Activated CD4-positive, alpha-beta T cell treated with anti-CD3 and anti-CD28 coated beads, Interleukin-2, amount 10 ng/mL, durations not matched to agents 7 days and 5 days (primary cell): ENCODE measurements at regions not wholly inside any gene's neighbourhood (a gene's known extent, or its start where the extent isn't known, plus 50 kb on each side); places are given as distances from the start of the nearest gene placed in this dataset.

Experiments used
- CTCF ChIA-PET: fragments of 350-600 bp; sonication (Branson Sonifier 250); formaldehyde crosslinking; loops from one replicate; lab custom pipeline; 2021; ENCODE audit warnings: antibody characterized with exemption; lab: Charles Lee
- POLR2A ChIA-PET: fragments of 350-600 bp; sonication (Branson Sonifier 250); formaldehyde crosslinking; loops from one replicate; lab custom pipeline; 2021; ENCODE audit warnings: antibody characterized with exemption; lab: Charles Lee
- DNase-seq: peaks from one replicate; pipeline ENCODE4 v3.0.0-alpha.2; 2020
- H3K27ac Mint-ChIP-seq: one replicate; pipeline ENCODE4 v1.8.0; 2021; ENCODE audit warnings: mild to moderate bottlenecking, moderate library complexity, mixed read lengths
- H3K27me3 Mint-ChIP-seq: one replicate; pipeline ENCODE4 v1.8.0; 2021; ENCODE audit warnings: mixed read lengths
- H3K36me3 Mint-ChIP-seq: one replicate; pipeline ENCODE4 v1.8.0; 2021; ENCODE audit warnings: low read depth, mixed read lengths
- H3K4me1 Mint-ChIP-seq: one replicate; pipeline ENCODE4 v1.8.0; 2021; ENCODE audit warnings: mixed read lengths
- H3K4me3 Mint-ChIP-seq: one replicate; pipeline ENCODE4 v1.8.0; 2021; ENCODE audit warnings: mild to moderate bottlenecking, moderate library complexity, mixed read lengths
- H3K9me3 Mint-ChIP-seq: one replicate; pipeline ENCODE4 v1.8.0; 2021; ENCODE audit warnings: mixed read lengths

DNA sequence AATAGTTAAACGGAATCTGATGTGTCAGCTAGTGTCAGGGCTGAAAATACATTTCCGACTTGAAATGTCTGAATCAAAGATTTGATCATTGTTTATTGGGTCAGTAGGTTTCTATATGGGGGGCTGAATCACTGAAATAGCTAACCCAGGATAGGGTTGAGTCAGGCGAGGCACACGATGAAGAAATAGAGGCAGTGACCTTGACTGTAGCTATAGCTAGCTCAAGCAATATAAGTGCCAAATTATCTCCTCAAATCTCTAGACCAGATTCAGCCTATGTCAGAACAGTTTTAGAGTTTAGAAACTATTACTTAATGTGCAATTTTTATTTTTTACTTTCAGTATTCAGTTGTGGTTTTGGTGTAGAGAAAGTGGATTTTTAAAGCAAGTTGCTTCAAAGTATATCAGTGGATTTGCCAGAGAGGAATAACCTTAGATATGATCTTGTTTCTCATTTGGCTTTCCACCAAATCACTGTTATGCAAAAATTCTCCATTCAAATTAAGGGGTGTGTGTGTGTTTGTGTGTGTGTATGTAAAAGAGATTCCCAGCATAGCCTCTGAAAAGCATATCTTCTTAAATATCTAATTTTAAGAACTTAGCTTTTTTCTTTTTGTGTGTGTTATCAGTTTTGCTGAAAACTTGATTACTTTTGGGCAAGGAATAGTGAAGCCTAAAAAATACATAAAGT, 100.3 kb upstream of the RPL34 start:
- CTCF ChIA-PET = interaction anchor here (1.1 to 1.8 kb wide), 2 partner anchors 8 to 24 kb away, joined by 3 read pairs; no protein-coding TSS in a partner anchor
- H3K4me3 Mint-ChIP-seq = no peak overlapping the region

DNA sequence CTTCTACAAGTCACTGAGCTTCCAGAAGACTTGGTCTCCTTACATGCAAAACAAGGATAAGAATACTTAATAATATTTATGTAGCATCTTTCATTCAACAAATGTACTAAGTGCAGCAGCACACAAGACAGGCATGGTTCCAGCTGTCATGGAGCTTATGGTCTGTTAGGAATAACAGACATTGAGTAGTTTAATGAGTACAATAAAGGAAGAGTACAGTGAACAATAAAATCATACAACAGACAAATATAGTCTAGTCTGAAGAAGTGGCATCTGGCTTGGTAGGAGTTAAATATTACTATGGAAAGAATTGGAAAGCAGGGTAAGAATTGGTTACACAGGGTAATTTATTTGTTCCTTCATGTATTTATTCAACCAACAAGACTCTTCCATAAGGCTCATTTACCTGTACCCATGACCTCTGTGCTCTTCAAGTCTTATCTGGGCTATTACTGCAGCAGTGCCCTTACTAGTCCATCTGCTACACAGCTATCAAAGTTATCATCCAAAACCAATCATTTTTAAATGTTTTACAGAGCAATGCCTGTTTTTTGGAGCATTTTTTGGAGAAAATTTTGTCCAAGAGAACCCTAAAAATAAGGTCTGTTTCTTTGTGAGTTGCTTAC, 101.1 kb upstream of the RPL34 start:
- Mint-ChIP-seq H3K27ac (no peak overlapping the region), H3K9me3 (no peaks in the 10 kb centered on the region), H3K36me3 (peaks cover 3% of the 10 kb centered on the region), H3K4me1 (peaks cover 19% of the 10 kb centered on the region), H3K4me3 (no peak overlapping the region), H3K27me3 (no peaks in the 10 kb centered on the region)
- no peak for DNase-seq
- ChIA-PET POLR2A (no interaction called here), CTCF (interaction anchor here (1.1 to 1.8 kb wide), 2 partner anchors 8 to 25 kb away, joined by 3 read pairs; no protein-coding TSS in a partner anchor)

More for the DNA sequence above, 100.3 kb upstream of the RPL34 start:
- H3K4me1 Mint-ChIP-seq = peaks cover 20% of the 10 kb centered on the region
- peaks cover 8% of the 10 kb centered on the region for H3K36me3 Mint-ChIP-seq
- H3K27me3 Mint-ChIP-seq = no peaks in the 10 kb centered on the region
- H3K9me3 Mint-ChIP-seq = peaks cover 5% of the 10 kb centered on the region
- H3K27ac Mint-ChIP-seq = no peak overlapping the region
- POLR2A ChIA-PET = no interaction called here
- no peak for DNase-seq

DNA sequence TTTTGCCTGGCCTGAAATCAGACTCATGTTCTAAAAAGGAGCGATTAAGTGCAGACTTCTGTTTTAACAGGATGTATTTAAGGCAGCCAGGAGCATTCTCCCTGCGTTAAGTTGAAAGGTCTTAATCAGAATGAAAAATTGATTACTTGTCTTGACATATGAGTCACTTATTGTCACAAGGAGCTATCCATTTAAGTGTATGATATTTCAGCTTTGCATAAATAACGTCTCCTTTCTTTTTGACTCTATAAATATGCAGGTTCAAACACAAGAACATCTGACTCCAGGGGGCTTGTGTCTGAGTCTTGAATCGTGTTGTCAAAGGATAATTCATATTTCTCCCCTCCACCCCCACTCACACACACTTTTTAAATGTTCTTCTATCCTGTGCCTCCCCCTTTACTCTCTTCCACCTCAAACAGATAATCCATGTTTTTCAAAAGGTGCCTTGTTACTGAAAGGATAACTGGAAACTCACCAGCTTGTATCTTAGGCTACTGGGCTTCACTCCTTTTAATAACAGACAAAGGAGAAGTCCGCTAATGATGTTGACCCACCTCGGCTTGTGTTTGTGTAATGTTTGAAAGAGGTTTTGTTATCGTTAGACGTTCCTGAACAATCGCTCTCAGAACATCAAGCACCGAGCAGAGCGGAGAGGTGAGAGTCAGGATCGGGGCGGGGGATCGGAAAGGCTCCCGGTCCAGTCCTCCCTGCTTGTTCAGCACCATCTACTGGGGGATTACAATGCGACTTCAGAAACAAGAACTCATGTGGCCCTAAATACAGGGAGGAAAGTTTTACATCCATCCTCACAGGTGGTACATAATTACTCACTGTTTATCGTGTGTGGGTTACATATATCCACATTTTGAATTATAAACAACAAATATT, 107.5 kb upstream of the RPL34 start:
- Mint-ChIP-seq H3K27ac (no peak overlapping the region), H3K9me3 (no peaks in the 10 kb centered on the region), H3K27me3 (no peaks in the 10 kb centered on the region), H3K4me1 (peaks cover 18% of the 10 kb centered on the region), H3K4me3 (peak overlapping the region; percentile 38), H3K36me3 (peaks cover 1% of the 10 kb centered on the region)
- peak; percentile 64 for DNase-seq
- ChIA-PET POLR2A (no interaction called here), CTCF (interaction anchor here (0.6 to 1.1 kb wide), 2 partner anchors 12 to 336 kb away, joined by 3 read pairs; no protein-coding TSS in a partner anchor)

DNA sequence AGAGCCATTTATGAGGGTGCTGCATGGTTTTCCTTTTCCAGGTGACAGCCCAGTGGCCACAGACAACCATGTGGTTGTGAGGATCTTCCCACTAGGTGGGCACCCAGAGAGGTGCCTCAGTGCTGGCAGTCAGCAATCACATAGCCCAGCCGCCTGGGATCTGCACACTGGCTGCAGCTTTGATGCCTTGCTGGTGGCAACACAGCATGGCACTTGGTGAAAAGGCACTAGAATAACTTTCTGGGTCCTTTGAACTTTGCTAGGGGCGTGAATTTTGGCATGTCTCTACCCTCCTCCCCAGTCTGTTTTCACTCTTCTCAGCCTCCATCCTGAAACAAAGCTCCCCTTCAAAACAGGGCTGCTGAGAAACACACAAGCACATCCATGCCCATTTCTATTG, 108.8 kb upstream of the RPL34 start:
- no peak overlapping the region for H3K27ac Mint-ChIP-seq
- ChIA-PET CTCF (interaction anchor here (1.1 kb wide), 1 partner anchor 14 kb away, joined by 3 read pairs; no protein-coding TSS in a partner anchor), POLR2A (no interaction called here)
- peaks cover 18% of the 10 kb centered on the region for H3K4me1 Mint-ChIP-seq
- no peaks in the 10 kb centered on the region for H3K27me3 Mint-ChIP-seq
- H3K4me3 Mint-ChIP-seq = no peak overlapping the region
- H3K36me3 Mint-ChIP-seq = no peaks in the 10 kb centered on the region
- no peaks in the 10 kb centered on the region for H3K9me3 Mint-ChIP-seq
- no peak for DNase-seq

DNA sequence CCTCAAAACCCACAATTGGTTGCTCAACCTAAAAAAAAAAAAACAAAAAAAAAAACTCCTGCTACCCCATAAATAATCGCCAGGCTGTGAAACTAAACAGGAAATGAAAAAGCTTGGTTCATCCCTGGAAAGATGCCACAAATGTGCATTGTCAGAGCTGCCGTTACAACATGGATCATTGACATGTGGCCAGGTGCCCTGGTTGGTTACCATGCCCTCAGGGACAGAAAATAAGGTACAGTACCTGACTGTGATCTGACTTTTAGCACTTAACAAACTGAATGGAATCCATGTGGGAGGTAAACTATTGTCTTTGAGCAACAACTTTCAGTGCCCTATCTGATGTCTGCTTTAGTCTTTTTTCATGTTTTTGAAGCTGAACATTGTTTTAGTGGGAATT, 118.0 kb upstream of the RPL34 start:
- Mint-ChIP-seq H3K4me3 (no peak overlapping the region), H3K27ac (no peak overlapping the region), H3K9me3 (peaks cover 21% of the 10 kb centered on the region), H3K4me1 (peaks cover 5% of the 10 kb centered on the region), H3K36me3 (peaks cover 14% of the 10 kb centered on the region), H3K27me3 (no peaks in the 10 kb centered on the region)
- DNase-seq = no peak
- POLR2A ChIA-PET = no interaction called here
- CTCF ChIA-PET = interaction anchor here (0.7 kb wide), 2 partner anchors 17 to 42 kb away, joined by 3 to 6 read pairs; no protein-coding TSS in a partner anchor

GRCh38 chr4:108498925-108499324, 121.5 kb upstream of the RPL34 start:
- peaks cover 8% of the 10 kb centered on the region for H3K36me3 Mint-ChIP-seq
- H3K9me3 Mint-ChIP-seq = peaks cover 14% of the 10 kb centered on the region
- ChIA-PET POLR2A (no interaction called here), CTCF (interaction anchor here (0.6 to 1.2 kb wide), 3 partner anchors 11 to 189 kb away, joined by 3 to 5 read pairs (median 4); no protein-coding TSS in a partner anchor)
- no peak overlapping the region for H3K4me3 Mint-ChIP-seq
- no peaks in the 10 kb centered on the region for H3K27me3 Mint-ChIP-seq
- no peak for DNase-seq
- H3K4me1 Mint-ChIP-seq = peaks cover 2% of the 10 kb centered on the region
- H3K27ac Mint-ChIP-seq = no peak overlapping the region

DNA sequence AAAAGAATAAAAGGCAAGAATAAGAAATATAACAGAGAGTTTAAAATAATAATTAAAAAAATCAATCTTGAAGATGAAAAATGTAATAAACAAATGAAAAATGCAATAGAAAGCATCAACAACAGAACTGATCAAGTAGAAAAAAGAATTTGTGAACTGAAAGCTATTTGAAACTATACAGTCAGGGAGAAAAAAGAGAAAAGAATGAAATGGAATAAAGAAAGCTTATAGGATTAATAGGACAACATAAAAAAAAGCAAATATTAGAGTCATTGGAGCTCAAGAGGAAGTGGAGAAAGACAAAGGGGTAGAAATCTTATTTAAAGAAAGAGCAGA, 126.8 kb upstream of the RPL34 start:
- H3K27me3 Mint-ChIP-seq = peaks cover 5% of the 10 kb centered on the region
- no peak overlapping the region for H3K27ac Mint-ChIP-seq
- H3K4me3 Mint-ChIP-seq = no peak overlapping the region
- H3K9me3 Mint-ChIP-seq = peaks cover 9% of the 10 kb centered on the region
- peaks cover 12% of the 10 kb centered on the region for H3K4me1 Mint-ChIP-seq
- CTCF ChIA-PET = interaction anchor here (0.6 to 2.2 kb wide), 4 partner anchors 13 to 475 kb away, joined by 3 to 8 read pairs (median 5); no protein-coding TSS in a partner anchor
- no peak for DNase-seq
- POLR2A ChIA-PET = no interaction called here
- peaks cover 8% of the 10 kb centered on the region for H3K36me3 Mint-ChIP-seq

- H3K9me3 Mint-ChIP-seq = peaks cover 9% of the 10 kb centered on the region
- no peak overlapping the region for H3K4me3 Mint-ChIP-seq
- H3K4me1 Mint-ChIP-seq = peaks cover 12% of the 10 kb centered on the region
- ChIA-PET POLR2A (no interaction called here), CTCF (interaction anchor here (0.6 to 2.2 kb wide), 7 partner anchors 11 to 474 kb away, joined by 3 to 8 read pairs (median 3); no protein-coding TSS in a partner anchor)
- peaks cover 5% of the 10 kb centered on the region for H3K27me3 Mint-ChIP-seq
- peaks cover 8% of the 10 kb centered on the region for H3K36me3 Mint-ChIP-seq
- DNase-seq = peak; percentile 27
- no peak overlapping the region for H3K27ac Mint-ChIP-seq
Observed at GRCh38 chr4:108492816-108493595, 127.4 kb upstream of the RPL34 start.

GRCh38 chr4:108488865-108489264, 131.5 kb upstream of the RPL34 start:
- no peak overlapping the region for H3K4me3 Mint-ChIP-seq
- H3K4me1 Mint-ChIP-seq = peaks cover 29% of the 10 kb centered on the region
- no peak for DNase-seq
- no peak overlapping the region for H3K27ac Mint-ChIP-seq
- H3K36me3 Mint-ChIP-seq = peaks cover 7% of the 10 kb centered on the region
- ChIA-PET POLR2A (no interaction called here), CTCF (interaction anchor here (0.6 kb wide), 1 partner anchor 99 kb away, joined by 3 read pairs; no protein-coding TSS in a partner anchor)
- peaks cover 5% of the 10 kb centered on the region for H3K27me3 Mint-ChIP-seq
- peaks cover 6% of the 10 kb centered on the region for H3K9me3 Mint-ChIP-seq

DNA sequence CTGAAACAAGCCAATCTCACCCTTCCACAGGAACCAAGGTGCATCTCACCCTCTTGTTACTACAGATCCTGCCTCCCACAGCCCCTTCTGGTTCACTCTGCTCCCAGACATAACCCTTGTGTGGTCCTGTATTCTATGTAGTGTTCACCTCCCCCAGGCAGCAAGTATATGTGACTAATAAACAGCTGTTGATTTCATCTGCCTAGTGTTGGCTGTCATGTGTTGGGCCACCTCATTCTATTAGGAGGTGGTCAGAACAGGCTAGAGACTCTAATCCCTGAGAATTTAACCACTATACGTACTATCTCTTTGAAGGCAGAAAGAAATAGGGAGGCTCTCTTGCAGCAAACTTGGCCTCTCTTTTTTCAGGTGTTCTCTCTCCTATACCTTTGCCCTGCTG, 134.3 kb upstream of the RPL34 start:
- Mint-ChIP-seq H3K27me3 (peaks cover 5% of the 10 kb centered on the region), H3K27ac (no peak overlapping the region), H3K4me3 (no peak overlapping the region), H3K36me3 (peaks cover 5% of the 10 kb centered on the region), H3K4me1 (peaks cover 40% of the 10 kb centered on the region), H3K9me3 (peaks cover 3% of the 10 kb centered on the region)
- ChIA-PET POLR2A (no interaction called here), CTCF (interaction anchor here (1.4 kb wide), 1 partner anchor 16 kb away, joined by 3 read pairs; no protein-coding TSS in a partner anchor)
- no peak for DNase-seq

GRCh38 chr4:108484187-108484586, 136.2 kb upstream of the RPL34 start:
- Mint-ChIP-seq H3K27ac (peak overlapping the region; percentile 71), H3K4me1 (peaks cover 40% of the 10 kb centered on the region), H3K9me3 (peaks cover 3% of the 10 kb centered on the region), H3K4me3 (peak overlapping the region; percentile 23), H3K36me3 (peaks cover 5% of the 10 kb centered on the region), H3K27me3 (peaks cover under 1% of the 10 kb centered on the region)
- DNase-seq = no peak
- ChIA-PET CTCF (interaction anchor here (1.0 kb wide), 1 partner anchor 463 kb away, joined by 3 read pairs; no protein-coding TSS in a partner anchor), POLR2A (no interaction called here)

DNA sequence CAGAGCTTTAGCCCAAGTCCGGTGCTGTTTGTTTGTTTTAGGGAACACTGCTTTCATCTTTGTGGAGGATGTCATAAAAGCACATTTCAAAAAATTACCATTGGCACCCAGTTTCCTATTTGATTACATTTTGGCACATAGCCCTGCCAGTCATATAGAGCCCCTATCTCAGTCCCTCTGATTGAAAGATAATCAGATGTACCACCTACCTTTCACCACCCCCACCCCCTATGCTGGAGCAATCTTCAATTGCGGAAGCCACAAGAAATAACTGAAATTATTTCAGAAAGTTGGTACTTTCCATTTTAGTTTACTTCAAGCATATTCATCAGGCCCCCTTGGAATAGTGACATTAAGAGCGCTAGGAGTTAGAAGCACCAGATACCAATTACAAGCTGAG, 136.7 kb upstream of the RPL34 start:
- CTCF ChIA-PET = interaction anchor here (1.0 kb wide), 1 partner anchor 462 kb away, joined by 3 read pairs; no protein-coding TSS in a partner anchor
- H3K27me3 Mint-ChIP-seq = no peaks in the 10 kb centered on the region
- H3K4me3 Mint-ChIP-seq = peak overlapping the region; percentile 50
- POLR2A ChIA-PET = no interaction called here
- H3K9me3 Mint-ChIP-seq = peaks cover 3% of the 10 kb centered on the region
- DNase-seq = no peak
- H3K4me1 Mint-ChIP-seq = peaks cover 40% of the 10 kb centered on the region
- H3K27ac Mint-ChIP-seq = peak overlapping the region; percentile 83
- H3K36me3 Mint-ChIP-seq = peaks cover 5% of the 10 kb centered on the region
